GM19023 (cell line): ENCODE measurements at regions not wholly inside any gene's neighbourhood (a gene's known extent, or its start where the extent isn't known, plus 50 kb on each side); places are given as distances from the start of the nearest gene placed in this dataset.

Source experiments
- ATAC-seq: cut with Tn5 transposase; IDR thresholded peaks from one replicate; pipeline ENCODE4 v1.9.1; 2021; ENCODE audit warnings: mild to moderate bottlenecking, moderate library complexity; ENCODE audit not compliant: unreplicated experiment

- no peak for ATAC-seq
Measured at GRCh38 chr5:63894690-63895089, 67.6 kb downstream of the HTR1A start.

- no peak for ATAC-seq
Measured at GRCh38 chr5:63878788-63879187, 83.5 kb downstream of the HTR1A start.

- no peak for ATAC-seq
Measured at GRCh38 chr5:63877961-63878360, 84.3 kb downstream of the HTR1A start.

GRCh38 chr5:63860379-63860778 lies 101.9 kb downstream of the HTR1A start:
- ATAC-seq, result no peak

- no peak for ATAC-seq
Measured at GRCh38 chr5:63854076-63854475, 108.2 kb downstream of the HTR1A start.

- no peak for ATAC-seq
Measured at GRCh38 chr5:63843190-63843589, 119.1 kb downstream of the HTR1A start.

GRCh38 chr5:63837437-63837836 lies 124.8 kb downstream of the HTR1A start:
- no peak for ATAC-seq

GRCh38 chr5:63831381-63831780 lies 130.9 kb downstream of the HTR1A start:
- no peak for ATAC-seq

GRCh38 chr5:63825984-63826383 lies 136.3 kb downstream of the HTR1A start:
- ATAC-seq, result no peak

GRCh38 chr5:63823583-63823982 lies 138.7 kb downstream of the HTR1A start:
- no peak for ATAC-seq

GRCh38 chr5:63822614-63823013 lies 139.6 kb downstream of the HTR1A start:
- no peak for ATAC-seq

- ATAC-seq, result no peak
Measured at GRCh38 chr5:63820577-63820976, 141.7 kb downstream of the HTR1A start.

- no peak for ATAC-seq
Measured at GRCh38 chr5:63812693-63813092, 149.6 kb downstream of the HTR1A start.

GRCh38 chr5:63811961-63812360 lies 150.3 kb downstream of the HTR1A start:
- ATAC-seq, result no peak

- ATAC-seq, result no peak
Measured at GRCh38 chr5:63811286-63811685, 151.0 kb downstream of the HTR1A start.

GRCh38 chr5:63805151-63805550 lies 157.1 kb downstream of the HTR1A start:
- no peak for ATAC-seq

- ATAC-seq, result no peak
Measured at GRCh38 chr5:63803165-63803564, 159.1 kb downstream of the HTR1A start.

- ATAC-seq, result no peak
Measured at GRCh38 chr5:63794979-63795378, 167.3 kb downstream of the HTR1A start.

GRCh38 chr5:63794296-63794695 lies 167.9 kb downstream of the HTR1A start:
- ATAC-seq, result no peak

GRCh38 chr5:63774939-63775338 lies 187.3 kb downstream of the HTR1A start:
- no peak for ATAC-seq

- ATAC-seq, result no peak
Measured at GRCh38 chr5:63768221-63768620, 194.0 kb downstream of the HTR1A start.

GRCh38 chr5:63760965-63761364 lies 201.3 kb downstream of the HTR1A start:
- ATAC-seq, result no peak

GRCh38 chr5:63743096-63743798 lies 219.0 kb downstream of the HTR1A start:
- no peak for ATAC-seq
